Adrenal gland (tissue), 9 donors: ENCODE measurements at regions not wholly inside any gene's neighbourhood (a gene's known extent, or its start where the extent isn't known, plus 50 kb on each side); places are given as distances from the start of the nearest gene placed in this dataset.

Source experiments
- DNase-seq, 7 donors: peaks; one replicate each; pipeline ENCODE4 v3.0.0-alpha.2; 2019 to 2020
- H3K27ac ChIP-seq, 5 donors: fragments of 200-600 bp; sonication (generic) in 4 of 5; 1 replicate in 3 of 5; 2 replicates in 2 of 5; pipeline versions ENCODE4 v1.5.1 to v1.8.0; 2016 to 2020; ENCODE audit warnings: mild to moderate bottlenecking in 1 of 5
- H3K27me3 ChIP-seq: fragments of 200-600 bp; 2 replicates; pipeline ENCODE4 v1.8.0; 2021
- H3K36me3 ChIP-seq, 2 donors: fragments of 200-600 bp; replicated peaks in 1 of 2; 1 replicate in 1 of 2; 2 replicates in 1 of 2; pipeline versions ENCODE4 v1.5.1 to v1.8.0; 2018 to 2022
- H3K4me1 ChIP-seq, 2 donors: fragments of 200-600 bp; replicated peaks in 1 of 2; 1 replicate in 1 of 2; 2 replicates in 1 of 2; pipeline versions ENCODE4 v1.5.1 to v1.8.0; 2018 to 2021
- H3K4me3 ChIP-seq, 4 donors: fragments of 200-600 bp; sonication (generic) in 3 of 4; one replicate each; pipeline ENCODE4 v1.5.1; 2016 to 2018
- H3K9me3 ChIP-seq, 3 donors: fragments of 200-600 bp; sonication (generic) in 1 of 3; replicated peaks in 1 of 3; 1 replicate in 2 of 3; 2 replicates in 1 of 3; pipeline versions ENCODE4 v1.5.1 to v1.8.0; 2016 to 2021
- CTCF ChIP-seq, 6 experiments: fragments of 450-650 bp in 4 of 6; fragments of 200-600 bp in 2 of 6; sonication (generic) in 1 of 6; IDR thresholded peaks; 1 replicate in 5 of 6; 2 replicates in 1 of 6; pipeline versions ENCODE4 v1.5.1 to v1.8.0; 2016 to 2021; ENCODE audit warnings: antibody characterized with exemption in 6 of 6, mild to moderate bottlenecking in 2 of 6, moderate library complexity in 1 of 6
- POLR2A ChIP-seq, 2 donors: fragments of 450-650 bp; IDR thresholded peaks; one replicate each; pipeline ENCODE4 v1.6.1; 2017; ENCODE audit warnings: antibody characterized with exemption in 2 of 2, mild to moderate bottlenecking in 2 of 2, moderate library complexity in 1 of 2
- WGBS, 4 donors: extraction: QIAGEN DNeasy Blood & Tissue Kit in 2 of 4; methylation state at CpG; one replicate each; pipeline versions ENCODE4 v1.1.5 to v1.1.7; 2013 to 2017; 5-methylcytosine and 5-hydroxymethylcytosine counted together
- intact Hi-C, 2 donors: fragments of 100-400 bp; cut with DNase I; formaldehyde crosslinking; loops; one replicate each; pipeline versions ENCODE4 v1.14.1 to v1.15.0; 2022 to 2023
- donor health status: healthy with polysubstance abuse.
- donor health status: Bipolar disorder and iron deficiency.
- donor health status: DM: yes; HTN: yes; CAD: no.
- donor health status: DM: no; HTN: no; CAD: no.
- donor health status: DM: no; HTN: no; CAD: no.

GRCh38 chr5:38707352-38708210 is 138.2 kb upstream of the OSMR start:
- WGBS, 4 donors, result 18 to 29% (median 26%) methylated on average over 9 to 10 of the region's 10 CpGs
- Histone ChIP-seq H3K4me3 (no peak overlapping the region), H3K36me3 (no peaks in the 10 kb centered on the region), H3K4me1 (peaks cover 0 to 21% of the 10 kb centered on the region in 2 donors), H3K27ac (peak overlapping the region in 2 of 5 donors; percentile 30 to 41), H3K9me3 (no peaks in the 10 kb centered on the region), H3K27me3 (no peaks in the 10 kb centered on the region)
- no peak for TF ChIP-seq POLR2A (IDR thresholded peaks at IDR 0.05)
- peak in 1 of 6 experiments; percentile 5 for TF ChIP-seq CTCF (IDR thresholded peaks at IDR 0.05)
- intact Hi-C loops, result no loop called here
- DNase-seq, result peak; percentile 22 to 88 (median 66)

GRCh38 chr5:38709678-38710306 is 136.0 kb upstream of the OSMR start:
- no peak for TF ChIP-seq CTCF (IDR thresholded peaks at IDR 0.05)
- TF ChIP-seq POLR2A (IDR thresholded peaks at IDR 0.05), result no peak
- DNase-seq, result no peak
- Histone ChIP-seq H3K9me3 (no peaks in the 10 kb centered on the region), H3K27ac (no peak overlapping the region), H3K27me3 (no peaks in the 10 kb centered on the region), H3K36me3 (no peaks in the 10 kb centered on the region), H3K4me3 (no peak overlapping the region), H3K4me1 (peaks cover 0 to 21% of the 10 kb centered on the region in 2 donors)
- 67 to 79% (median 75%) methylated on average over 2 of the region's 2 CpGs for WGBS, 4 donors
- intact Hi-C loops, result no loop called here

- intact Hi-C loops, result no loop called here
- H3K36me3 ChIP-seq, result no peaks in the 10 kb centered on the region
- no peak overlapping the region for H3K27ac ChIP-seq
- H3K9me3 ChIP-seq, result no peaks in the 10 kb centered on the region
- TF ChIP-seq CTCF (IDR thresholded peaks at IDR 0.05), result no peak
- TF ChIP-seq POLR2A (IDR thresholded peaks at IDR 0.05), result no peak
- H3K27me3 ChIP-seq, result no peaks in the 10 kb centered on the region
- 84 to 96% (median 90%) methylated on average over 2 of the region's 2 CpGs for WGBS, 4 donors
- DNase-seq, result no peak
- peaks cover 0 to 21% of the 10 kb centered on the region in 2 donors for H3K4me1 ChIP-seq
- H3K4me3 ChIP-seq, result no peak overlapping the region
Observed at GRCh38 chr5:38710627-38711026, 135.2 kb upstream of the OSMR start.

- no peak overlapping the region for H3K27ac ChIP-seq
- no peak for DNase-seq
- no peaks in the 10 kb centered on the region for H3K36me3 ChIP-seq
- H3K4me3 ChIP-seq, result no peak overlapping the region
- TF ChIP-seq POLR2A (IDR thresholded peaks at IDR 0.05), result no peak
- no peak for TF ChIP-seq CTCF (IDR thresholded peaks at IDR 0.05)
- WGBS, 4 donors, result 68 to 86% (median 77%) methylated on average over 3 of the region's 3 CpGs
- H3K27me3 ChIP-seq, result no peaks in the 10 kb centered on the region
- H3K9me3 ChIP-seq, result no peaks in the 10 kb centered on the region
- peaks cover 0 to 12% of the 10 kb centered on the region in 2 donors for H3K4me1 ChIP-seq
- intact Hi-C loops, result no loop called here
Observed at GRCh38 chr5:38712391-38712790, 133.4 kb upstream of the OSMR start.
